H9 (cell line): ENCODE measurements at regions not wholly inside any gene's neighbourhood (a gene's known extent, or its start where the extent isn't known, plus 50 kb on each side); places are given as distances from the start of the nearest gene placed in this dataset.

Experiments
- DNase-seq: peaks from one replicate; pipeline ENCODE4 v3.0.0-alpha.2; 2017
- H2AFZ ChIP-seq: one replicate; pipeline ENCODE4 v1.6.1; 2013; ENCODE audit warnings: mild to moderate bottlenecking, low read length, control low read depth, moderate library complexity
- H2AK5ac ChIP-seq: 2 replicates; pipeline ENCODE4 v1.6.1; 2013; ENCODE audit warnings: low read length, control low read depth, mixed read lengths; ENCODE audit not compliant: insufficient read length
- H2BK120ac ChIP-seq: one replicate; pipeline ENCODE4 v1.6.1; 2013; ENCODE audit warnings: low read depth, mild to moderate bottlenecking, low read length, control low read depth, inconsistent platforms; ENCODE audit not compliant: poor library complexity, severe bottlenecking
- H2BK12ac ChIP-seq: 2 replicates; pipeline ENCODE4 v1.6.1; 2013; ENCODE audit warnings: low read length, control low read depth, mixed read lengths, low read depth; ENCODE audit not compliant: insufficient read length
- H2BK15ac ChIP-seq: 2 replicates; pipeline ENCODE4 v1.6.1; 2013; ENCODE audit warnings: low read depth, low read length, control low read depth
- H2BK20ac ChIP-seq: one replicate; pipeline ENCODE4 v1.6.1; 2013; ENCODE audit warnings: low read depth, mild to moderate bottlenecking, low read length, control low read depth, inconsistent platforms; ENCODE audit not compliant: poor library complexity, severe bottlenecking
- H2BK5ac ChIP-seq: 2 replicates; pipeline ENCODE4 v1.6.1; 2013; ENCODE audit warnings: low read length, control low read depth, mixed read lengths; ENCODE audit not compliant: insufficient read length
- H3K14ac ChIP-seq: 2 replicates; pipeline ENCODE4 v1.6.1; 2013; ENCODE audit warnings: low read length, control low read depth; ENCODE audit not compliant: insufficient read depth
- H3K18ac ChIP-seq: 2 replicates; pipeline ENCODE4 v1.6.1; 2013; ENCODE audit warnings: low read depth, mild to moderate bottlenecking, mixed read lengths, low read length, control low read depth; ENCODE audit not compliant: insufficient read length
- H3K23ac ChIP-seq: 2 replicates; pipeline ENCODE4 v1.6.1; 2013; ENCODE audit warnings: low read length, control low read depth, mixed read lengths, low read depth; ENCODE audit not compliant: insufficient read length
- H3K23me2 ChIP-seq: 2 replicates; pipeline ENCODE4 v1.6.1; 2013; ENCODE audit warnings: low read depth, mild to moderate bottlenecking, mixed read lengths, low read length, control low read depth; ENCODE audit not compliant: insufficient read length, poor library complexity, severe bottlenecking
- H3K27ac ChIP-seq: 2 replicates; pipeline ENCODE4 v1.5.1; 2013; ENCODE audit warnings: low read length, control low read depth, mixed read lengths, low read depth; ENCODE audit not compliant: insufficient read length
- H3K27me3 ChIP-seq: 2 replicates; pipeline ENCODE4 v1.6.1; 2013; ENCODE audit warnings: low read length, control low read depth, inconsistent platforms; ENCODE audit not compliant: insufficient read depth
- H3K4ac ChIP-seq: 2 replicates; pipeline ENCODE4 v1.6.1; 2013; ENCODE audit warnings: low read depth, mild to moderate bottlenecking, control low read depth, inconsistent platforms, low read length, moderate library complexity
- H3K4me1 ChIP-seq: 2 replicates; pipeline ENCODE4 v1.6.1; 2013; ENCODE audit warnings: low read length, control low read depth, inconsistent platforms; ENCODE audit not compliant: insufficient read depth
- H3K4me2 ChIP-seq: 2 replicates; pipeline ENCODE4 v1.6.1; 2013; ENCODE audit warnings: low read length, control low read depth, mixed read lengths; ENCODE audit not compliant: insufficient read length, insufficient read depth
- H3K56ac ChIP-seq: 2 replicates; pipeline ENCODE4 v1.6.1; 2013; ENCODE audit warnings: low read depth, mild to moderate bottlenecking, mixed read lengths, low read length, control low read depth; ENCODE audit not compliant: insufficient read length
- H3K79me1 ChIP-seq: 2 replicates; pipeline ENCODE4 v1.6.1; 2013; ENCODE audit warnings: low read depth, mild to moderate bottlenecking, moderate library complexity, low read length, control low read depth, inconsistent platforms; ENCODE audit not compliant: insufficient read depth, poor library complexity, severe bottlenecking
- H3K79me2 ChIP-seq: 2 replicates; pipeline ENCODE4 v1.6.1; 2013; ENCODE audit warnings: low read length, control low read depth, inconsistent platforms; ENCODE audit not compliant: insufficient read depth
- H3K9ac ChIP-seq: 2 replicates; pipeline ENCODE4 v1.6.1; 2013; ENCODE audit warnings: low read length, control low read depth, mixed read lengths; ENCODE audit not compliant: insufficient read length; ENCODE audit errors: extremely low read depth
- H3K9me3 ChIP-seq: one replicate; pipeline ENCODE4 v1.6.1; 2013; ENCODE audit warnings: low read depth, low read length, inconsistent platforms; ENCODE audit not compliant: control insufficient read depth
- H3T11ph ChIP-seq: one replicate; pipeline ENCODE4 v1.6.1; 2013; ENCODE audit warnings: mild to moderate bottlenecking, low read length, control low read depth, inconsistent platforms
- H4K20me1 ChIP-seq: one replicate; pipeline ENCODE4 v1.6.1; 2013; ENCODE audit not compliant: control insufficient read depth, insufficient read length, insufficient read depth
- H4K5ac ChIP-seq: 2 replicates; pipeline ENCODE4 v1.6.1; 2013; ENCODE audit warnings: low read depth, mild to moderate bottlenecking, mixed read lengths, low read length, control low read depth; ENCODE audit not compliant: insufficient read length
- H4K8ac ChIP-seq: replicated peaks from 2 replicates; pipeline ENCODE4 v1.6.1; 2013; ENCODE audit warnings: low read length, control low read depth, mixed read lengths, low read depth; ENCODE audit not compliant: insufficient read length
- H4K91ac ChIP-seq: 2 replicates; pipeline ENCODE4 v1.6.1; 2013; ENCODE audit warnings: low read depth, mild to moderate bottlenecking, moderate library complexity, mixed read lengths, low read length, control low read depth; ENCODE audit not compliant: insufficient read length
- H3K27ac Mint-ChIP-seq, 3 experiments: 2 replicates in 2 of 3; 3 replicates in 1 of 3; pipeline ENCODE4 v1.8.0; 2020 to 2021; ENCODE audit warnings: mixed read lengths in 3 of 3, mild to moderate bottlenecking in 1 of 3, moderate library complexity in 1 of 3
- H3K27me3 Mint-ChIP-seq: 2 replicates; pipeline ENCODE4 v1.8.0; 2021; ENCODE audit warnings: low read depth, mild to moderate bottlenecking, moderate library complexity, mixed read lengths
- H3K36me3 Mint-ChIP-seq, 3 experiments: 2 replicates in 2 of 3; 3 replicates in 1 of 3; pipeline ENCODE4 v1.8.0; 2020 to 2021; ENCODE audit warnings: low read depth in 3 of 3, mixed read lengths in 3 of 3; ENCODE audit not compliant: insufficient read depth in 1 of 3
- H3K4me1 Mint-ChIP-seq, 2 experiments: 2 replicates each; pipeline ENCODE4 v1.8.0; 2020; ENCODE audit warnings: mixed read lengths in 2 of 2
- H3K4me3 Mint-ChIP-seq, 2 experiments: 2 replicates in 1 of 2; 3 replicates in 1 of 2; pipeline ENCODE4 v1.8.0; 2020 to 2021; ENCODE audit warnings: mild to moderate bottlenecking in 2 of 2, mixed read lengths in 2 of 2, moderate library complexity in 1 of 2
- H3K9me3 Mint-ChIP-seq, 2 experiments: 2 replicates in 1 of 2; 3 replicates in 1 of 2; pipeline ENCODE4 v1.8.0; 2020; ENCODE audit warnings: mild to moderate bottlenecking in 2 of 2, mixed read lengths in 2 of 2, moderate library complexity in 1 of 2
- CTCF ChIP-seq: fragments of 200-600 bp; sonication (generic); conservative IDR thresholded peaks from 3 replicates; pipeline ENCODE4 v1.8.0; 2021; ENCODE audit warnings: antibody characterized with exemption, mild to moderate bottlenecking
- WGBS: extraction: QIAGEN DNeasy Blood & Tissue Kit; methylation state at CpG from one replicate; pipeline ENCODE4 v1.1.7; 2013; ENCODE audit warnings: missing lambda C conversion rate, low lambda C conversion rate, mixed read lengths; ENCODE audit not compliant: insufficient read length; ENCODE audit errors: extremely low coverage; 5-methylcytosine and 5-hydroxymethylcytosine counted together

- no peak overlapping the region for H3K4ac ChIP-seq
- no peak overlapping the region for H2BK20ac ChIP-seq
- no peak overlapping the region for H2AFZ ChIP-seq
- no peak for TF ChIP-seq CTCF
- H2BK5ac ChIP-seq, result no peak overlapping the region
- H3K79me1 ChIP-seq, result no peaks in the 10 kb centered on the region
- H3K36me3 Mint-ChIP-seq, result peaks cover 0 to under 1% (median 0%) of the 10 kb centered on the region in 3 experiments; a peak in 1 of 7 replicates
- no peak overlapping the region for H3K27ac Mint-ChIP-seq
- peaks cover 3% of the 10 kb centered on the region; the same call in 1 of the 2 replicates for H3K27me3 ChIP-seq
- peaks cover 52% of the 10 kb centered on the region for H3K27me3 Mint-ChIP-seq
- H2BK120ac ChIP-seq, result no peak overlapping the region
- H3K79me2 ChIP-seq, result no peaks in the 10 kb centered on the region
- H4K20me1 ChIP-seq, result no peaks in the 10 kb centered on the region
- H3K14ac ChIP-seq, result no peak overlapping the region
- no peaks in the 10 kb centered on the region for H3K9me3 ChIP-seq
- no peak overlapping the region for H4K5ac ChIP-seq
- no peak for DNase-seq
- no peak overlapping the region for H3K56ac ChIP-seq
- no CpG with 5 or more reads among the region's 4 CpGs for WGBS
- no peaks in the 10 kb centered on the region for H3K9me3 Mint-ChIP-seq
- H2AK5ac ChIP-seq, result no peak overlapping the region
- H3K4me1 Mint-ChIP-seq, result peaks cover 25 to 26% of the 10 kb centered on the region in 2 experiments
- no peak overlapping the region for H2BK12ac ChIP-seq
- no peak overlapping the region for H4K91ac ChIP-seq
- H4K8ac ChIP-seq, result no peak overlapping the region
- peaks cover 7% of the 10 kb centered on the region; the same call in 1 of the 2 replicates for H3K4me1 ChIP-seq
- H3K23ac ChIP-seq, result no peak overlapping the region
- H3K27ac ChIP-seq, result no peak overlapping the region
- no peak overlapping the region for H2BK15ac ChIP-seq
- no peak overlapping the region for H3K9ac ChIP-seq
- no peak overlapping the region for H3K4me3 Mint-ChIP-seq
- no peak overlapping the region for H3T11ph ChIP-seq
- no peak overlapping the region for H3K4me2 ChIP-seq
- H3K18ac ChIP-seq, result no peak overlapping the region
- H3K23me2 ChIP-seq, result no peaks in the 10 kb centered on the region
Observed at GRCh38 chr11:113534625-113535024, 59.4 kb upstream of the DRD2 start.
